LNCaP clone FGC (cell line): ENCODE measurements at regions not wholly inside any gene's neighbourhood (a gene's known extent, or its start where the extent isn't known, plus 50 kb on each side); places are given as distances from the start of the nearest gene placed in this dataset.

ENCODE experiments used
- DNase-seq: peaks from one replicate; pipeline ENCODE4 v3.0.0-alpha.2; 2011; ENCODE audit warnings: low read depth
- H3K4me3 ChIP-seq: 2 replicates; pipeline ENCODE4 v1.5.1; 2011; ENCODE audit warnings: mild to moderate bottlenecking, low read depth, low read length, control low read depth
- TF ChIP-seq, protein P1 (sequence below): IDR thresholded peaks from 2 replicates; pipeline ENCODE4 v1.5.1; 2012; ENCODE audit warnings: mild to moderate bottlenecking; ENCODE audit not compliant: control insufficient read depth, insufficient read depth; ENCODE audit errors: extremely low read depth

DNA sequence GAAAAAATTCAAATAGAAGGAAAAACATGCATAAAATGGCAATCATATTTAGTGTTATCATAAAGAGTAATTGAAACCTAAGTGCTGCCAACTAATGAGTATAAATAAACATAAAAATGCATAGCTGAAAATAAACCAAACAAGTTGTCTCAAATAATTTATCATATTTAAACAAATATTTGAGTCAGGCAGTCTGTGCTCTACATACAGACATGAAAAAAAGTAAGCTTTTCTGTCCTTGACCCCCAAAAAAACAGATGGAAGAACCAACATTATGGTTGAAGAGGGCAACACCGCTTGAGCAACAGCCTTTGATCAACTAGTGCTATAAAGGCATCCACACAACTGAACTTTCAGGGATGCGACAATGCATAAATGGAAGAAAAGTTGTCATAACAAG lies 735.1 kb upstream of the MIR17HG start:
- TF ChIP-seq, protein P1, sequence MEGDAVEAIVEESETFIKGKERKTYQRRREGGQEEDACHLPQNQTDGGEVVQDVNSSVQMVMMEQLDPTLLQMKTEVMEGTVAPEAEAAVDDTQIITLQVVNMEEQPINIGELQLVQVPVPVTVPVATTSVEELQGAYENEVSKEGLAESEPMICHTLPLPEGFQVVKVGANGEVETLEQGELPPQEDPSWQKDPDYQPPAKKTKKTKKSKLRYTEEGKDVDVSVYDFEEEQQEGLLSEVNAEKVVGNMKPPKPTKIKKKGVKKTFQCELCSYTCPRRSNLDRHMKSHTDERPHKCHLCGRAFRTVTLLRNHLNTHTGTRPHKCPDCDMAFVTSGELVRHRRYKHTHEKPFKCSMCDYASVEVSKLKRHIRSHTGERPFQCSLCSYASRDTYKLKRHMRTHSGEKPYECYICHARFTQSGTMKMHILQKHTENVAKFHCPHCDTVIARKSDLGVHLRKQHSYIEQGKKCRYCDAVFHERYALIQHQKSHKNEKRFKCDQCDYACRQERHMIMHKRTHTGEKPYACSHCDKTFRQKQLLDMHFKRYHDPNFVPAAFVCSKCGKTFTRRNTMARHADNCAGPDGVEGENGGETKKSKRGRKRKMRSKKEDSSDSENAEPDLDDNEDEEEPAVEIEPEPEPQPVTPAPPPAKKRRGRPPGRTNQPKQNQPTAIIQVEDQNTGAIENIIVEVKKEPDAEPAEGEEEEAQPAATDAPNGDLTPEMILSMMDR: no peak
- DNase-seq: no peak
- no peak overlapping the region for H3K4me3 ChIP-seq

DNA sequence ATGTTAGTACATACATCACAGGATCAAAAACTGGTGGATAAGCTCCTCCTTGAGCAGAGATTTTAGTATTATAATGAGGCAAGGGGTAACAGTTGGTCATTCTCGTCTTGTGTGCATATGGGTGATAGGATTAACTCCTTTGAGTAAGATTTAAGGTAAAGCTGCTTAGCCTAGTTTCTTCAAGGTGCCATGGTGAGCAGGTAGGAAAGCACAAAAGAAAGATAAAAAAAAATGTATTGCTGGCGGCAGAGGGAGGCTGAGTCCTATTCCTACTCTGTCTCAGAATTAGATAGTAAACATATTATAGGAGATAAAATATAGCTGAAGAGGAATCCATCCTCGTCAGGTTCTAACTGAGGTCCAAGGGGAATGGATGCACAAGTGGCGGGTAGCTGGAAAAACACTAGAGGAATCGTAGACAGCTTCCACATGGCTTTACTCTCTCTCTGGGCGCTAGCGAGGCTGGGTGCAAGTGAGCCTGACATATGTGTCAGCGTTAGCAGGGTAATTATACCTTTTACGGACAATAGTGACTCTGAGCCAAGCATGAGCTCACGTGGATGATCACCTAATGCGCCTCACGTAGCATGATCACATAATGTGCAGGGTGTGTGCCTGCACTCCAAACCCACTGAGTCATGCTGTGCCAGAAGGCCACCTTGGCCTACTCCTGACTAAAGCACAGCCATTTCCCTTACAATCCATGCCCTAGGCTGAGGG lies 734.3 kb upstream of the MIR17HG start:
- H3K4me3 ChIP-seq: no peak overlapping the region
- DNase-seq: no peak
- TF ChIP-seq, protein P1: no peak

DNA sequence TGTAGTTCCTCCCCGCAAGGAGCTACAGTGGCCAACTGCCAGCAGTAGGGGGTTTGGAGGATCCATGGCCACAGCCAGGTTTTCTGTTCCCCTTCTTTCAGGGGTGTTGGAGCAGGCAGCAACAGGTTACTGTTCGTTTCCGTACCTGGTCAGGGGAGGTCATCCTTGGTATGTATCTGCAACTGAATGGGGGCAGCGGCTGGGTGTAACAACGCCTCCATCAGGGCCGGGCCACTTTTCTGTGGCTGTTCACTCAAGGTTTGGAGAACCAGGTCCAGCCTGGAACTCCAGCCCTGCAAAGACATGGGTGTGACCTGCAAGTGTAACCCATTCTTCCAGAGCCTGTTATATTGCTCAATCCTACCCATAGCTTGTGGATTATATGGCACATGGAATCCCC lies 732.3 kb upstream of the MIR17HG start:
- DNase-seq: no peak
- H3K4me3 ChIP-seq: no peak overlapping the region
- TF ChIP-seq, protein P1: no peak

DNA sequence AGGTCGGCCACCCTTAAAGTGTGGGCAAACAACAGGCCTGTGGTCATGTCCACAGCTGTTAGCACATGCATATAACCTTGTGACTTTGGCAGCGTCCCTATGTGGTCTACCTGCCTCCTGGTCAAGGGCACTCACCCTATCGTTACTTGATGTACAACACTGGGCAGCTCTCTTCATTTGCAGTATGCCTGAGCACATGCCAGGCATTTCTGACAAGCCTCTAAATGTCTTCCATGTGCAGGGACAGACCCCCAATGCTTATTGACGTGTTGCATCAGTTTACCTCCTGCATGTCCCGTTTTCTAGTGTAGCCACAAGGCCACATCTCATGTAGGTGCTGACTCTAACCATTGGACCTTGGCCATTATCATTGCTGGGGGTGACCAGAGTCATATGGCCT lies 731.7 kb upstream of the MIR17HG start:
- no peak for DNase-seq
- TF ChIP-seq, protein P1: no peak
- H3K4me3 ChIP-seq: no peak overlapping the region

DNA sequence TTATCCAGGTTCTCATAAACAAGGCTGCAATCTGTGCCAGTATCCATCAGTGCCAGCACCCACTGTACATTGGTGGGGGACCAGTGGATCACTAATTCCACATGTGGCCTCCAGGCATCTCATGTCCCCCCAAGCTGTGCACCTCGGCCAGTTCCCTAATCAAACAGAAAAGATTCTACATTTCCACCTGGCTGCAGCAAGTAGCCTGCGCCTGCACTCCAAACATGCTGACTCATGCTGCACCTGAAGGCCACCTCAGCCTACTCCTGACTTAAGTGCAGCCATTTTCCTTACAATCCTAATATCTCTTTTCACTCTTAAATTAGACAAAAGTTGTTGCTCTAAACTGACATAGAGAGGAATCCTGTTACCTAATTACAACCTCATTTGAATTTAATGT lies 729.4 kb upstream of the MIR17HG start:
- TF ChIP-seq, protein P1: no peak
- no peak for DNase-seq

DNA sequence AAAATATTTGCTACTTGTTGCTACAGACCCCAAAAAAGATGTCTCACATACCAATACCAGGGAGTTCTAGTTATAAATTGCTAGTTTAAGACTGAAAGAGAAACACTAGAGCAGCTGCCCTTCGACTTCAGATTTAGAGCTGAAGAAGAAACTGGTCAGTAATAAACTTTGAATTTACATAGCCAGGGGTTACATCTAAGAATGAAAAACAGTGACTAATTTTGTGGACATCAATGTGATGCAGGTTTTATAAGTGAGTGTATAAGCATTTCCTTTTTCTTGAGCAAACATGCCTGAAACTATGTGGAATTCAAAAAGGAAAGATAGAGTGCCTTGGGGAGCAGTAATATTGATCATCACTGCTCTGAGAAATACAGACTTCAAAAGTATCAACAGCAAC lies 724.9 kb upstream of the MIR17HG start:
- DNase-seq: no peak
- no peak overlapping the region for H3K4me3 ChIP-seq
- TF ChIP-seq, protein P1: no peak

More for the DNA sequence above, 729.4 kb upstream of the MIR17HG start:
- H3K4me3 ChIP-seq: no peak overlapping the region
